Neural crest cell (in vitro differentiated cells): ENCODE measurements at regions not wholly inside any gene's neighbourhood (a gene's known extent, or its start where the extent isn't known, plus 50 kb on each side); places are given as distances from the start of the nearest gene placed in this dataset.

ENCODE experiments used
- DNase-seq: peaks from one replicate; pipeline ENCODE4 v3.0.0; 2021; ENCODE audit warnings: low read depth, mixed read lengths, low spot score
- H3K27ac Mint-ChIP-seq: one replicate; pipeline ENCODE4 v1.8.0; 2021; ENCODE audit warnings: mild to moderate bottlenecking, mixed read lengths; ENCODE audit not compliant: unreplicated experiment
- H3K27me3 Mint-ChIP-seq: 2 replicates; pipeline ENCODE4 v1.8.0; 2021; ENCODE audit warnings: low read depth, mild to moderate bottlenecking, mixed read lengths
- H3K36me3 Mint-ChIP-seq: 2 replicates; pipeline ENCODE4 v1.8.0; 2021; ENCODE audit warnings: low read depth, mild to moderate bottlenecking, mixed read lengths
- H3K4me1 Mint-ChIP-seq: 2 replicates; pipeline ENCODE4 v1.8.0; 2021; ENCODE audit warnings: mixed read lengths
- H3K4me3 Mint-ChIP-seq: one replicate; pipeline ENCODE4 v1.8.0; 2021; ENCODE audit warnings: mild to moderate bottlenecking, mixed read lengths
- H3K9me3 Mint-ChIP-seq: 2 replicates; pipeline ENCODE4 v1.8.0; 2021; ENCODE audit warnings: mixed read lengths
- CTCF ChIP-seq: fragments of 200-600 bp; sonication (generic); conservative IDR thresholded peaks from 2 replicates; pipeline ENCODE4 v1.5.0; 2021; ENCODE audit warnings: antibody characterized with exemption, mild to moderate bottlenecking

- no peak overlapping the region for H3K27ac Mint-ChIP-seq
- no peaks in the 10 kb centered on the region for H3K9me3 Mint-ChIP-seq
- DNase-seq, result no peak
- H3K36me3 Mint-ChIP-seq, result no peaks in the 10 kb centered on the region
- H3K4me3 Mint-ChIP-seq, result no peak overlapping the region
- H3K4me1 Mint-ChIP-seq, result no peaks in the 10 kb centered on the region
- TF ChIP-seq CTCF, result no peak
- H3K27me3 Mint-ChIP-seq, result no peaks in the 10 kb centered on the region
Observed at GRCh38 chr4:100042235-100042634, 92.2 kb upstream of the H2AZ1 start.

- Mint-ChIP-seq H3K4me1 (no peaks in the 10 kb centered on the region), H3K27me3 (no peaks in the 10 kb centered on the region), H3K4me3 (no peak overlapping the region), H3K27ac (no peak overlapping the region), H3K36me3 (no peaks in the 10 kb centered on the region), H3K9me3 (no peaks in the 10 kb centered on the region)
- no peak for DNase-seq
- TF ChIP-seq CTCF, result no peak
Observed at GRCh38 chr4:100041646-100042045, 91.6 kb upstream of the H2AZ1 start.

GRCh38 chr4:100034023-100034664, 84.1 kb upstream of the H2AZ1 start:
- H3K4me3 Mint-ChIP-seq, result no peak overlapping the region
- TF ChIP-seq CTCF, result no peak
- no peaks in the 10 kb centered on the region for H3K4me1 Mint-ChIP-seq
- H3K27ac Mint-ChIP-seq, result no peak overlapping the region
- no peaks in the 10 kb centered on the region for H3K36me3 Mint-ChIP-seq
- H3K9me3 Mint-ChIP-seq, result peaks cover 7% of the 10 kb centered on the region
- no peaks in the 10 kb centered on the region for H3K27me3 Mint-ChIP-seq
- no peak for DNase-seq

GRCh38 chr4:100026066-100026465, 76.0 kb upstream of the H2AZ1 start:
- Mint-ChIP-seq H3K9me3 (peaks cover 8% of the 10 kb centered on the region), H3K36me3 (no peaks in the 10 kb centered on the region), H3K4me3 (no peak overlapping the region), H3K27ac (no peak overlapping the region), H3K4me1 (peaks cover 8% of the 10 kb centered on the region), H3K27me3 (no peaks in the 10 kb centered on the region)
- no peak for TF ChIP-seq CTCF
- DNase-seq, result no peak

- H3K27me3 Mint-ChIP-seq, result no peaks in the 10 kb centered on the region
- no peak for DNase-seq
- peaks cover 3% of the 10 kb centered on the region for H3K9me3 Mint-ChIP-seq
- H3K27ac Mint-ChIP-seq, result no peak overlapping the region
- H3K36me3 Mint-ChIP-seq, result no peaks in the 10 kb centered on the region
- TF ChIP-seq CTCF, result no peak
- no peak overlapping the region for H3K4me3 Mint-ChIP-seq
- H3K4me1 Mint-ChIP-seq, result peaks cover 8% of the 10 kb centered on the region
Observed at GRCh38 chr4:100023800-100024199, 73.7 kb upstream of the H2AZ1 start.
